HG03066 (cell line): ENCODE measurements at regions not wholly inside any gene's neighbourhood (a gene's known extent, or its start where the extent isn't known, plus 50 kb on each side); places are given as distances from the start of the nearest gene placed in this dataset.

Experiments used
- ATAC-seq: cut with Tn5 transposase; IDR thresholded peaks from one replicate; pipeline ENCODE4 v1.9.1; 2021; ENCODE audit warnings: low read depth; ENCODE audit not compliant: unreplicated experiment

- ATAC-seq = no peak
These were observed 136.3 kb upstream of the GATA6 start for GRCh38 chr18:22033085-22033484.

- ATAC-seq = no peak
These were observed 135.1 kb upstream of the GATA6 start for GRCh38 chr18:22034276-22034675.

GRCh38 chr18:22040533-22040932 lies 128.9 kb upstream of the GATA6 start:
- no peak for ATAC-seq

GRCh38 chr18:22043837-22044236 lies 125.6 kb upstream of the GATA6 start:
- ATAC-seq = no peak

GRCh38 chr18:22044474-22045220 lies 124.7 kb upstream of the GATA6 start:
- no peak for ATAC-seq

GRCh38 chr18:22045221-22045918 lies 124.0 kb upstream of the GATA6 start:
- no peak for ATAC-seq

GRCh38 chr18:22046473-22046872 lies 122.9 kb upstream of the GATA6 start:
- ATAC-seq = no peak

- no peak for ATAC-seq
These were observed 121.9 kb upstream of the GATA6 start for GRCh38 chr18:22047485-22047884.

- ATAC-seq = no peak
These were observed 121.2 kb upstream of the GATA6 start for GRCh38 chr18:22048221-22048620.

GRCh38 chr18:22048932-22049615 lies 120.3 kb upstream of the GATA6 start:
- no peak for ATAC-seq

- ATAC-seq = no peak
These were observed 116.8 kb upstream of the GATA6 start for GRCh38 chr18:22052405-22053105.

GRCh38 chr18:22055466-22056238 lies 113.7 kb upstream of the GATA6 start:
- no peak for ATAC-seq

GRCh38 chr18:22056950-22057349 lies 112.4 kb upstream of the GATA6 start:
- ATAC-seq = no peak

GRCh38 chr18:22057908-22058527 lies 111.4 kb upstream of the GATA6 start:
- no peak for ATAC-seq

GRCh38 chr18:22060361-22060760 lies 109.0 kb upstream of the GATA6 start:
- ATAC-seq = no peak

GRCh38 chr18:22063102-22063501 lies 106.3 kb upstream of the GATA6 start:
- ATAC-seq = no peak

GRCh38 chr18:22063672-22064071 lies 105.7 kb upstream of the GATA6 start:
- ATAC-seq = no peak

- no peak for ATAC-seq
These were observed 104.8 kb upstream of the GATA6 start for GRCh38 chr18:22064581-22064980.

GRCh38 chr18:22065311-22065710 lies 104.1 kb upstream of the GATA6 start:
- ATAC-seq = no peak

- no peak for ATAC-seq
These were observed 103.3 kb upstream of the GATA6 start for GRCh38 chr18:22066083-22066485.
